Endodermal cell (in vitro differentiated cells): ENCODE measurements at regions not wholly inside any gene's neighbourhood (a gene's known extent, or its start where the extent isn't known, plus 50 kb on each side); places are given as distances from the start of the nearest gene placed in this dataset.

ENCODE experiments used
- DNase-seq: peaks from one replicate; pipeline ENCODE4 v3.0.0-alpha.2; 2017
- H3K27ac ChIP-seq: 2 replicates; pipeline ENCODE4 v1.5.1; 2013; ENCODE audit warnings: mild to moderate bottlenecking, low read depth, low read length, moderate library complexity
- H3K27me3 ChIP-seq: 2 replicates; pipeline ENCODE4 v1.6.1; 2013; ENCODE audit warnings: mild to moderate bottlenecking, low read length, moderate library complexity; ENCODE audit not compliant: insufficient read depth, control insufficient read depth, poor library complexity, severe bottlenecking
- H3K36me3 ChIP-seq: 2 replicates; pipeline ENCODE4 v1.7.0; 2013; ENCODE audit warnings: mild to moderate bottlenecking, low read length, moderate library complexity; ENCODE audit not compliant: control insufficient read depth, insufficient read depth
- H3K4me1 ChIP-seq: one replicate; pipeline ENCODE4 v1.7.0; 2013; ENCODE audit warnings: low read length; ENCODE audit not compliant: control insufficient read depth, insufficient read depth
- H3K4me3 ChIP-seq: 2 replicates; pipeline ENCODE4 v1.5.1; 2013; ENCODE audit warnings: mild to moderate bottlenecking, low read length, moderate library complexity
- H3K9ac ChIP-seq: 2 replicates; pipeline ENCODE4 v1.6.1; 2013; ENCODE audit warnings: mild to moderate bottlenecking, low read length, moderate library complexity; ENCODE audit not compliant: poor library complexity, severe bottlenecking; ENCODE audit errors: extremely low read depth
- H3K9me3 ChIP-seq: 2 replicates; pipeline ENCODE4 v1.6.1; 2013; ENCODE audit warnings: mild to moderate bottlenecking, low read length, moderate library complexity; ENCODE audit not compliant: control insufficient read depth
- H3K27ac Mint-ChIP-seq: 2 replicates; pipeline ENCODE4 v1.8.0; 2020; ENCODE audit warnings: mixed read lengths
- H3K27me3 Mint-ChIP-seq: 2 replicates; pipeline ENCODE4 v1.8.0; 2021; ENCODE audit warnings: mild to moderate bottlenecking, mixed read lengths; ENCODE audit not compliant: insufficient read depth
- H3K36me3 Mint-ChIP-seq: 2 replicates; pipeline ENCODE4 v1.8.0; 2020; ENCODE audit warnings: low read depth, mixed read lengths
- H3K4me1 Mint-ChIP-seq: 2 replicates; pipeline ENCODE4 v1.8.0; 2020; ENCODE audit warnings: mixed read lengths
- H3K4me3 Mint-ChIP-seq: 2 replicates; pipeline ENCODE4 v1.8.0; 2020; ENCODE audit warnings: mild to moderate bottlenecking, moderate library complexity, mixed read lengths
- H3K9me3 Mint-ChIP-seq: 2 replicates; pipeline ENCODE4 v1.8.0; 2020; ENCODE audit warnings: mild to moderate bottlenecking, mixed read lengths
- WGBS, 2 experiments: methylation state at CpG; one replicate each; pipeline versions ENCODE4 v1.1.5 to v1.1.7; 2013; ENCODE audit warnings: missing lambda C conversion rate in 2 of 2, mixed read lengths in 1 of 2; ENCODE audit not compliant: insufficient coverage in 1 of 2, insufficient read length in 1 of 2; 5-methylcytosine and 5-hydroxymethylcytosine counted together
- TF ChIP-seq, protein P1 (sequence below): fragments of 200-600 bp; sonication (generic); conservative IDR thresholded peaks from 2 replicates; pipeline ENCODE4 v1.5.0; 2021; ENCODE audit warnings: antibody characterized with exemption, mild to moderate bottlenecking

- H3K4me1 ChIP-seq: no peaks in the 10 kb centered on the region
Observed at GRCh38 chr3:8276506-8276905, 225.1 kb upstream of the LMCD1 start.

DNA sequence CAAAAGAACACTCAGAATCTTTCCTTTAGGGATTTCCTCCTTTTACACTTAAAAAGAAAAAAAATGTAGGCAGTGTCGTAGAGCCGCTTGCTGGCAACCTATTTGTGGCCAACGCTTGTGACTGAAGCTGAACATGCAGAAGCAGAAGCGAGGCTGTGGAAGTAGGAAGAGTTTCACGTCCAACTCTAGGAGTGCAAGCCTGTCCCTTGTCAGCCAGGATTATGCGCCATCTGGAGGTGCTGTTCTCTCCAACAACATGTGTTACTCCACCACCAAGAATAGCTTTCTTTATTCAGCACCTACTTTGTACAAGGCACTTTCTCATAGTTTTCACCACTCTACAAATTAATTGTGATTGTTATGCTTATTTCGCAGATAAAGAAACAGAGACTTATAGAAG is 223.2 kb upstream of the LMCD1 start:
- DNase-seq: no peak
- no peaks in the 10 kb centered on the region for H3K4me1 ChIP-seq
- H3K9ac ChIP-seq: no peak overlapping the region
- no peak overlapping the region for H3K27ac ChIP-seq
- Mint-ChIP-seq H3K27me3 (no peaks in the 10 kb centered on the region), H3K4me1 (peaks cover 30% of the 10 kb centered on the region), H3K4me3 (no peak overlapping the region), H3K27ac (no peak overlapping the region), H3K9me3 (no peaks in the 10 kb centered on the region), H3K36me3 (no peaks in the 10 kb centered on the region)
- H3K36me3 ChIP-seq: no peaks in the 10 kb centered on the region
- TF ChIP-seq, protein P1, sequence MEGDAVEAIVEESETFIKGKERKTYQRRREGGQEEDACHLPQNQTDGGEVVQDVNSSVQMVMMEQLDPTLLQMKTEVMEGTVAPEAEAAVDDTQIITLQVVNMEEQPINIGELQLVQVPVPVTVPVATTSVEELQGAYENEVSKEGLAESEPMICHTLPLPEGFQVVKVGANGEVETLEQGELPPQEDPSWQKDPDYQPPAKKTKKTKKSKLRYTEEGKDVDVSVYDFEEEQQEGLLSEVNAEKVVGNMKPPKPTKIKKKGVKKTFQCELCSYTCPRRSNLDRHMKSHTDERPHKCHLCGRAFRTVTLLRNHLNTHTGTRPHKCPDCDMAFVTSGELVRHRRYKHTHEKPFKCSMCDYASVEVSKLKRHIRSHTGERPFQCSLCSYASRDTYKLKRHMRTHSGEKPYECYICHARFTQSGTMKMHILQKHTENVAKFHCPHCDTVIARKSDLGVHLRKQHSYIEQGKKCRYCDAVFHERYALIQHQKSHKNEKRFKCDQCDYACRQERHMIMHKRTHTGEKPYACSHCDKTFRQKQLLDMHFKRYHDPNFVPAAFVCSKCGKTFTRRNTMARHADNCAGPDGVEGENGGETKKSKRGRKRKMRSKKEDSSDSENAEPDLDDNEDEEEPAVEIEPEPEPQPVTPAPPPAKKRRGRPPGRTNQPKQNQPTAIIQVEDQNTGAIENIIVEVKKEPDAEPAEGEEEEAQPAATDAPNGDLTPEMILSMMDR: peak; percentile 61
- no peaks in the 10 kb centered on the region for H3K9me3 ChIP-seq
- 91 to 93% methylated on average over 6 to 7 of the region's 7 CpGs for WGBS, 2 experiments
- no peaks in the 10 kb centered on the region for H3K27me3 ChIP-seq
- H3K4me3 ChIP-seq: no peak overlapping the region

More at GRCh38 chr3:8276506-8276905, 225.1 kb upstream of the LMCD1 start:
- Mint-ChIP-seq H3K27ac (no peak overlapping the region), H3K27me3 (no peaks in the 10 kb centered on the region), H3K9me3 (peaks cover 6% of the 10 kb centered on the region), H3K4me3 (no peak overlapping the region), H3K4me1 (peaks cover 30% of the 10 kb centered on the region), H3K36me3 (no peaks in the 10 kb centered on the region)
- Histone ChIP-seq H3K4me3 (no peak overlapping the region), H3K27me3 (no peaks in the 10 kb centered on the region), H3K9me3 (peaks cover 13% of the 10 kb centered on the region), H3K36me3 (no peaks in the 10 kb centered on the region), H3K27ac (no peak overlapping the region), H3K9ac (no peak overlapping the region)
- TF ChIP-seq, protein P1: no peak
- DNase-seq: no peak
- WGBS, 2 experiments: 97 to 100% methylated on average over 1 to 2 of the region's 2 CpGs

GRCh38 chr3:8279476-8279875 is 222.1 kb upstream of the LMCD1 start:
- Histone ChIP-seq H3K27ac (no peak overlapping the region), H3K27me3 (no peaks in the 10 kb centered on the region), H3K4me3 (no peak overlapping the region), H3K4me1 (no peaks in the 10 kb centered on the region), H3K9me3 (peaks cover 4% of the 10 kb centered on the region), H3K36me3 (no peaks in the 10 kb centered on the region), H3K9ac (no peak overlapping the region)
- no peak overlapping the region for H3K27ac Mint-ChIP-seq
- peaks cover 30% of the 10 kb centered on the region for H3K4me1 Mint-ChIP-seq
- 84 to 85% methylated on average over 7 of the region's 7 CpGs for WGBS, 2 experiments
- no peak overlapping the region for H3K4me3 Mint-ChIP-seq
- no peaks in the 10 kb centered on the region for H3K36me3 Mint-ChIP-seq
- no peaks in the 10 kb centered on the region for H3K9me3 Mint-ChIP-seq
- TF ChIP-seq, protein P1: peak; percentile 58
- DNase-seq: peak; percentile 73
- H3K27me3 Mint-ChIP-seq: no peaks in the 10 kb centered on the region
